ENCODE measurements at regions not wholly inside any gene's neighbourhood (a gene's known extent, or its start where the extent isn't known, plus 50 kb on each side); places are given as distances from the start of the nearest gene placed in this dataset.

- Histone ChIP-seq H3K4me1 (ENCODE audit: control insufficient read depth, insufficient read depth, low read length) (peaks cover 11% of the 10 kb centered on the region), H3K9ac (ENCODE audit: low read length in 2 of 2) (no peak overlapping the region), H3K9me3 (ENCODE audit: control insufficient read depth in 2 of 2, low read length in 2 of 2) (no peaks in the 10 kb centered on the region), H3K27me3 (ENCODE audit: control insufficient read depth in 1 of 2, insufficient read depth in 2 of 2, low read length in 2 of 2) (peaks cover 33 to 57% of the 10 kb centered on the region in 2 donors), H3K27ac (ENCODE audit: low read length) (no peak overlapping the region), H3K36me3 (ENCODE audit: control insufficient read depth in 2 of 2, insufficient read depth in 2 of 2, low read length in 2 of 2) (no peaks in the 10 kb centered on the region), H3K4me3 (ENCODE audit: low read length in 2 of 2) (no peak overlapping the region)
These were observed 112.2 kb upstream of the MYL2 start for GRCh38 chr12:111032591-111032919.

- H3K27ac ChIP-seq (ENCODE audit: low read length) = no peak overlapping the region
- H3K9me3 ChIP-seq (ENCODE audit: control insufficient read depth in 2 of 2, low read length in 2 of 2) = no peaks in the 10 kb centered on the region
- no peaks in the 10 kb centered on the region for H3K36me3 ChIP-seq (ENCODE audit: control insufficient read depth in 2 of 2, insufficient read depth in 2 of 2, low read length in 2 of 2)
- H3K9ac ChIP-seq (ENCODE audit: low read length in 2 of 2) = no peak overlapping the region
- H3K27me3 ChIP-seq (ENCODE audit: control insufficient read depth in 1 of 2, insufficient read depth in 2 of 2, low read length in 2 of 2) = peaks cover 32 to 52% of the 10 kb centered on the region in 2 donors
- peaks cover 11% of the 10 kb centered on the region for H3K4me1 ChIP-seq (ENCODE audit: control insufficient read depth, insufficient read depth, low read length)
- no peak overlapping the region for H3K4me3 ChIP-seq (ENCODE audit: low read length in 2 of 2)
These were observed 111.7 kb upstream of the MYL2 start for GRCh38 chr12:111031916-111032590.

GRCh38 chr12:111030800-111031199 lies 110.4 kb upstream of the MYL2 start:
- peaks cover 33 to 40% of the 10 kb centered on the region in 2 donors for H3K27me3 ChIP-seq (ENCODE audit: control insufficient read depth in 1 of 2, insufficient read depth in 2 of 2, low read length in 2 of 2)
- H3K4me1 ChIP-seq (ENCODE audit: control insufficient read depth, insufficient read depth, low read length) = peaks cover 11% of the 10 kb centered on the region
- no peak overlapping the region for H3K9ac ChIP-seq (ENCODE audit: low read length in 2 of 2)
- H3K27ac ChIP-seq (ENCODE audit: low read length) = no peak overlapping the region
- H3K4me3 ChIP-seq (ENCODE audit: low read length in 2 of 2) = no peak overlapping the region
- H3K9me3 ChIP-seq (ENCODE audit: control insufficient read depth in 2 of 2, low read length in 2 of 2) = no peaks in the 10 kb centered on the region
- H3K36me3 ChIP-seq (ENCODE audit: control insufficient read depth in 2 of 2, insufficient read depth in 2 of 2, low read length in 2 of 2) = no peaks in the 10 kb centered on the region

- H3K9ac ChIP-seq (ENCODE audit: low read length in 2 of 2) = no peak overlapping the region
- H3K36me3 ChIP-seq (ENCODE audit: control insufficient read depth in 2 of 2, insufficient read depth in 2 of 2, low read length in 2 of 2) = no peaks in the 10 kb centered on the region
- peaks cover 6% of the 10 kb centered on the region for H3K4me1 ChIP-seq (ENCODE audit: control insufficient read depth, insufficient read depth, low read length)
- no peak overlapping the region for H3K27ac ChIP-seq (ENCODE audit: low read length)
- H3K27me3 ChIP-seq (ENCODE audit: control insufficient read depth in 1 of 2, insufficient read depth in 2 of 2, low read length in 2 of 2) = peaks cover 34 to 36% of the 10 kb centered on the region in 2 donors
- H3K4me3 ChIP-seq (ENCODE audit: low read length in 2 of 2) = no peak overlapping the region
- no peaks in the 10 kb centered on the region for H3K9me3 ChIP-seq (ENCODE audit: control insufficient read depth in 2 of 2, low read length in 2 of 2)
These were observed 109.4 kb upstream of the MYL2 start for GRCh38 chr12:111029732-111030131.

- H3K27ac ChIP-seq (ENCODE audit: low read length) = no peak overlapping the region
- H3K9ac ChIP-seq (ENCODE audit: low read length in 2 of 2) = no peak overlapping the region
- H3K27me3 ChIP-seq (ENCODE audit: control insufficient read depth in 1 of 2, insufficient read depth in 2 of 2, low read length in 2 of 2) = peaks cover 35 to 38% of the 10 kb centered on the region in 2 donors
- peaks cover 5% of the 10 kb centered on the region for H3K4me1 ChIP-seq (ENCODE audit: control insufficient read depth, insufficient read depth, low read length)
- H3K36me3 ChIP-seq (ENCODE audit: control insufficient read depth in 2 of 2, insufficient read depth in 2 of 2, low read length in 2 of 2) = no peaks in the 10 kb centered on the region
- no peak overlapping the region for H3K4me3 ChIP-seq (ENCODE audit: low read length in 2 of 2)
- H3K9me3 ChIP-seq (ENCODE audit: control insufficient read depth in 2 of 2, low read length in 2 of 2) = no peaks in the 10 kb centered on the region
These were observed 108.9 kb upstream of the MYL2 start for GRCh38 chr12:111029305-111029704.

GRCh38 chr12:111028830-111029229 lies 108.5 kb upstream of the MYL2 start:
- Histone ChIP-seq H3K36me3 (ENCODE audit: control insufficient read depth in 2 of 2, insufficient read depth in 2 of 2, low read length in 2 of 2) (no peaks in the 10 kb centered on the region), H3K4me1 (ENCODE audit: control insufficient read depth, insufficient read depth, low read length) (peaks cover 5% of the 10 kb centered on the region), H3K4me3 (ENCODE audit: low read length in 2 of 2) (no peak overlapping the region), H3K9me3 (ENCODE audit: control insufficient read depth in 2 of 2, low read length in 2 of 2) (no peaks in the 10 kb centered on the region), H3K27me3 (ENCODE audit: control insufficient read depth in 1 of 2, insufficient read depth in 2 of 2, low read length in 2 of 2) (peaks cover 33 to 40% of the 10 kb centered on the region in 2 donors), H3K9ac (ENCODE audit: low read length in 2 of 2) (no peak overlapping the region), H3K27ac (ENCODE audit: low read length) (no peak overlapping the region)

DNA sequence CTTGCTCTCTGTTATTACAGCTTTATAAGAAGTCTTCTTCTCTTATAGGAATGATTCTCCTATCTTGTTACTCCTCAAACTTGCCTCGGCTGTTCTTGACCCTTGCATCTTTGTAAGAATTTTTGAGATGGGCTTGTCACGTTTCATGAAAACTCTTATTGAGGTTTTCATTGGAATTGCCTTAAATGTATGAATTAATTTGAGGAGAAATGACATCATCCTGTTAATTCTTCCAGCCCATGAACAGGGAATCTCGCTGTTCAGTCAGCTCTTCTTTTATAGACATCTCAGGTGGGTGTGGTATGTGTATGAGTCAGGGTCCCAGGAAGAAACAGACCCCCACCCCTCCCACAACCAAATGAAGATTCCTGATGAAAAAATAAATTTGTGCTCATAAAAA lies 107.1 kb upstream of the MYL2 start:
- Histone ChIP-seq H3K36me3 (ENCODE audit: control insufficient read depth in 2 of 2, insufficient read depth in 2 of 2, low read length in 2 of 2) (no peaks in the 10 kb centered on the region), H3K27me3 (ENCODE audit: control insufficient read depth in 1 of 2, insufficient read depth in 2 of 2, low read length in 2 of 2) (peaks cover 29 to 39% of the 10 kb centered on the region in 2 donors), H3K9ac (ENCODE audit: low read length in 2 of 2) (no peak overlapping the region), H3K4me3 (ENCODE audit: low read length in 2 of 2) (no peak overlapping the region), H3K4me1 (ENCODE audit: control insufficient read depth, insufficient read depth, low read length) (no peaks in the 10 kb centered on the region), H3K27ac (ENCODE audit: low read length) (no peak overlapping the region), H3K9me3 (ENCODE audit: control insufficient read depth in 2 of 2, low read length in 2 of 2) (no peaks in the 10 kb centered on the region)

- no peak overlapping the region for H3K27ac ChIP-seq (ENCODE audit: low read length)
- H3K9ac ChIP-seq (ENCODE audit: low read length in 2 of 2) = no peak overlapping the region
- peaks cover 28 to 45% of the 10 kb centered on the region in 2 donors for H3K27me3 ChIP-seq (ENCODE audit: control insufficient read depth in 1 of 2, insufficient read depth in 2 of 2, low read length in 2 of 2)
- H3K36me3 ChIP-seq (ENCODE audit: control insufficient read depth in 2 of 2, insufficient read depth in 2 of 2, low read length in 2 of 2) = no peaks in the 10 kb centered on the region
- no peaks in the 10 kb centered on the region for H3K4me1 ChIP-seq (ENCODE audit: control insufficient read depth, insufficient read depth, low read length)
- H3K4me3 ChIP-seq (ENCODE audit: low read length in 2 of 2) = no peak overlapping the region
- H3K9me3 ChIP-seq (ENCODE audit: control insufficient read depth in 2 of 2, low read length in 2 of 2) = no peaks in the 10 kb centered on the region
These were observed 105.5 kb upstream of the MYL2 start for GRCh38 chr12:111025792-111026430.

GRCh38 chr12:111025301-111025700 lies 104.9 kb upstream of the MYL2 start:
- H3K4me1 ChIP-seq (ENCODE audit: control insufficient read depth, insufficient read depth, low read length) = no peaks in the 10 kb centered on the region
- H3K36me3 ChIP-seq (ENCODE audit: control insufficient read depth in 2 of 2, insufficient read depth in 2 of 2, low read length in 2 of 2) = no peaks in the 10 kb centered on the region
- no peak overlapping the region for H3K4me3 ChIP-seq (ENCODE audit: low read length in 2 of 2)
- H3K9me3 ChIP-seq (ENCODE audit: control insufficient read depth in 2 of 2, low read length in 2 of 2) = no peaks in the 10 kb centered on the region
- no peak overlapping the region for H3K27ac ChIP-seq (ENCODE audit: low read length)
- H3K27me3 ChIP-seq (ENCODE audit: control insufficient read depth in 1 of 2, insufficient read depth in 2 of 2, low read length in 2 of 2) = peaks cover 31 to 45% of the 10 kb centered on the region in 2 donors
- no peak overlapping the region for H3K9ac ChIP-seq (ENCODE audit: low read length in 2 of 2)

GRCh38 chr12:111024205-111024801 lies 103.9 kb upstream of the MYL2 start:
- Histone ChIP-seq H3K4me3 (ENCODE audit: low read length in 2 of 2) (no peak overlapping the region), H3K27me3 (ENCODE audit: control insufficient read depth in 1 of 2, insufficient read depth in 2 of 2, low read length in 2 of 2) (peaks cover 29 to 42% of the 10 kb centered on the region in 2 donors), H3K4me1 (ENCODE audit: control insufficient read depth, insufficient read depth, low read length) (no peaks in the 10 kb centered on the region), H3K9me3 (ENCODE audit: control insufficient read depth in 2 of 2, low read length in 2 of 2) (peaks cover 0 to 4% of the 10 kb centered on the region in 2 donors), H3K36me3 (ENCODE audit: control insufficient read depth in 2 of 2, insufficient read depth in 2 of 2, low read length in 2 of 2) (no peaks in the 10 kb centered on the region), H3K27ac (ENCODE audit: low read length) (no peak overlapping the region), H3K9ac (ENCODE audit: low read length in 2 of 2) (no peak overlapping the region)

DNA sequence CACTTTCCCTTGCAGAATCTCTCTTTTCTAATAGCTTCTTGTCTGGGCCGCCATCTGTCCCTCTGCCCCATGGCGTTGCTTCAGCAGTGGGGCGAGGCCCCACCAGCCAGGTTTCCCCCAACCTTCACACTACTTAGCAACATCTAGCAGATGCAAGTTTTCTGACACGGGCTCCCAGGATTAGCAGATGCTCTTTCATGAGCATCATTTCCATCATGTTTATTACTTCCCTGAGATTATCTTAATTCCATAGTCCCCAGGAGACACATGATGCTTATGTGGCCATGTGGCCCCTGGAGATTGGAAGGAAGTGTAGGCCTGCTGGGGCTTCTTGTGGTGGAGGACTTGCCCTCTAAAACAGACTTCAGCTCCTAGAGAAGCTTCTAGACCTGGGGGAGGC lies 102.0 kb upstream of the MYL2 start:
- H3K27ac ChIP-seq (ENCODE audit: low read length) = no peak overlapping the region
- H3K4me1 ChIP-seq (ENCODE audit: control insufficient read depth, insufficient read depth, low read length) = no peaks in the 10 kb centered on the region
- no peaks in the 10 kb centered on the region for H3K36me3 ChIP-seq (ENCODE audit: control insufficient read depth in 2 of 2, insufficient read depth in 2 of 2, low read length in 2 of 2)
- H3K27me3 ChIP-seq (ENCODE audit: control insufficient read depth in 1 of 2, insufficient read depth in 2 of 2, low read length in 2 of 2) = peaks cover 27 to 42% of the 10 kb centered on the region in 2 donors
- H3K9ac ChIP-seq (ENCODE audit: low read length in 2 of 2) = no peak overlapping the region
- H3K9me3 ChIP-seq (ENCODE audit: control insufficient read depth in 2 of 2, low read length in 2 of 2) = peaks cover 0 to 4% of the 10 kb centered on the region in 2 donors
- H3K4me3 ChIP-seq (ENCODE audit: low read length in 2 of 2) = no peak overlapping the region
